PC-3 (cell line): ENCODE measurements at regions not wholly inside any gene's neighbourhood (a gene's known extent, or its start where the extent isn't known, plus 50 kb on each side); places are given as distances from the start of the nearest gene placed in this dataset.

Source experiments
- ATAC-seq: fragments of 200-7000 bp; cut with Tn5 transposase; 2 replicates; pipeline ENCODE4 v1.9.1; 2020; ENCODE audit warnings: mild to moderate bottlenecking, moderate library complexity
- BruUV-seq: library from RNA; stranded (reverse); fragments of 400-500 nt; replicated peaks from 2 replicates; lab custom pipeline; 2021; lab: Mats Ljungman, UMichigan
- CTCF ChIA-PET: fragments of 300-600 bp; sonication (Branson Sonifier 250); formaldehyde crosslinking; loops from one replicate; lab custom pipeline; 2022; ENCODE audit warnings: antibody characterized with exemption; lab: Charles Lee
- POLR2A ChIA-PET: fragments of 300-600 bp; sonication (Branson Sonifier 250); formaldehyde crosslinking; loops from one replicate; lab custom pipeline; 2022; ENCODE audit warnings: antibody characterized with exemption; ENCODE audit not compliant: unreplicated experiment; lab: Charles Lee
- DNase-seq: peaks from one replicate; pipeline ENCODE4 v3.0.0-alpha.2; 2015
- H2AFZ ChIP-seq: fragments of 300-600 bp; sonication (generic); 2 replicates; pipeline ENCODE4 v1.6.0; 2016; ENCODE audit warnings: antibody characterized with exemption, low read length
- H3F3A ChIP-seq: fragments of 300-600 bp; sonication (generic); one replicate; pipeline ENCODE4 v1.6.0; 2017; ENCODE audit warnings: antibody characterized with exemption, low read length, control low read depth, mild to moderate bottlenecking; ENCODE audit not compliant: unreplicated experiment
- H3K27ac ChIP-seq: fragments of 300-600 bp; sonication (generic); 2 replicates; pipeline ENCODE4 v1.5.1; 2016; ENCODE audit warnings: mild to moderate bottlenecking, low read length
- H3K27me3 ChIP-seq: fragments of 300-600 bp; sonication (generic); 2 replicates; pipeline ENCODE4 v1.6.1; 2016; ENCODE audit warnings: low read length, mixed read lengths
- H3K36me3 ChIP-seq: fragments of 300-600 bp; sonication (generic); 2 replicates; pipeline ENCODE4 v1.6.1; 2016; ENCODE audit warnings: low read depth, mixed run types, low read length, mixed read lengths
- H3K4me1 ChIP-seq: fragments of 300-600 bp; sonication (generic); 2 replicates; pipeline ENCODE4 v1.5.1; 2016; ENCODE audit warnings: low read length; ENCODE audit not compliant: insufficient read depth
- H3K4me2 ChIP-seq: fragments of 300-600 bp; sonication (generic); 2 replicates; pipeline ENCODE4 v1.6.0; 2016; ENCODE audit warnings: low read length
- H3K4me3 ChIP-seq: fragments of 300-600 bp; sonication (generic); 2 replicates; pipeline ENCODE4 v1.5.1; 2016; ENCODE audit warnings: mild to moderate bottlenecking, low read length, mixed read lengths
- H3K79me2 ChIP-seq: fragments of 300-600 bp; sonication (generic); 2 replicates; pipeline ENCODE4 v1.6.1; 2017; ENCODE audit warnings: low read length, mixed read lengths
- H3K9ac ChIP-seq: fragments of 300-600 bp; sonication (generic); 2 replicates; pipeline ENCODE4 v1.6.0; 2016; ENCODE audit warnings: mild to moderate bottlenecking, low read length
- H3K9me2 ChIP-seq: fragments of 300-600 bp; sonication (generic); replicated peaks from 2 replicates; pipeline ENCODE4 v1.6.1; 2016; ENCODE audit warnings: mixed run types, low read length, mixed read lengths
- H3K9me3 ChIP-seq: fragments of 300-600 bp; sonication (generic); 2 replicates; pipeline ENCODE4 v1.6.1; 2016; ENCODE audit warnings: low read length, mixed read lengths
- H4K20me1 ChIP-seq: fragments of 300-600 bp; sonication (generic); 2 replicates; pipeline ENCODE4 v1.6.1; 2016; ENCODE audit warnings: low read length, mixed read lengths
- EZH2 ChIP-seq: fragments of 300-600 bp; sonication (generic); IDR thresholded peaks from one replicate; pipeline ENCODE4 v1.6.1; 2017; ENCODE audit warnings: antibody characterized with exemption, mild to moderate bottlenecking, low read length; ENCODE audit not compliant: unreplicated experiment
- EZH2phosphoT487 ChIP-seq: fragments of 300-600 bp; sonication (generic); IDR thresholded peaks from 2 replicates; pipeline ENCODE4 v1.6.1; 2018; ENCODE audit warnings: mild to moderate bottlenecking, antibody characterized with exemption, low read length, borderline replicate concordance
- intact Hi-C: fragments of 100-400 bp; cut with micrococcal nuclease; formaldehyde crosslinking; loops from 2 replicates; pipeline ENCODE4 v1.9.0; 2023
- TF ChIP-seq, protein P1 (sequence below): fragments of 300-600 bp; sonication (generic); conservative IDR thresholded peaks from 2 replicates; pipeline ENCODE4 v1.5.1; 2017; ENCODE audit warnings: antibody characterized with exemption, low read depth, mild to moderate bottlenecking, low read length

DNA sequence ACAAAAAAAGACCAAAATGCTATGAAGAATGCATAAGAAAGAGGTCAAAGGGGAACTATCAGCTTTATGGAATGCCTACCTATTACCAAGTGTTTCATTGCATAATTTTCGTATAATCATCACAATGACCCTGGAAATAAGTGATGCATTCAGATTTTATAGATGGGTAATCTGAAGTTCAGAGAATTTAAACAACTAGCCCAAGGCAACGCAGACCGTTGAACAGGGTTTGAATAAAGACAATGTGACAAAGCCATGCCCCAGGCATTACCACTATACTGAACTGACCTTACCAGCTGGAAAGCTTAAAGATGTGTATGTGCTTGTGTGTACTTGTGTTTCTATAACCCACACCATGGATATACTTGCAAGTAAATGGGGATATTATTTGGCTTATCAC, 827.6 kb upstream of the ADGRL2 start:
- Histone ChIP-seq H3K27ac (no peak overlapping the region), H3K79me2 (no peaks in the 10 kb centered on the region), H3K36me3 (no peaks in the 10 kb centered on the region), H3K4me1 (no peaks in the 10 kb centered on the region), H3K4me3 (no peak overlapping the region), H3K27me3 (no peaks in the 10 kb centered on the region), H3K9me2 (no peaks in the 10 kb centered on the region), H3K9ac (no peak overlapping the region), H4K20me1 (no peaks in the 10 kb centered on the region), H3K4me2 (no peak overlapping the region), H3K9me3 (no peaks in the 10 kb centered on the region), H3F3A (no peaks in the 10 kb centered on the region), H2AFZ (no peak overlapping the region)
- no peak for TF ChIP-seq EZH2phosphoT487
- TF ChIP-seq, protein P1, sequence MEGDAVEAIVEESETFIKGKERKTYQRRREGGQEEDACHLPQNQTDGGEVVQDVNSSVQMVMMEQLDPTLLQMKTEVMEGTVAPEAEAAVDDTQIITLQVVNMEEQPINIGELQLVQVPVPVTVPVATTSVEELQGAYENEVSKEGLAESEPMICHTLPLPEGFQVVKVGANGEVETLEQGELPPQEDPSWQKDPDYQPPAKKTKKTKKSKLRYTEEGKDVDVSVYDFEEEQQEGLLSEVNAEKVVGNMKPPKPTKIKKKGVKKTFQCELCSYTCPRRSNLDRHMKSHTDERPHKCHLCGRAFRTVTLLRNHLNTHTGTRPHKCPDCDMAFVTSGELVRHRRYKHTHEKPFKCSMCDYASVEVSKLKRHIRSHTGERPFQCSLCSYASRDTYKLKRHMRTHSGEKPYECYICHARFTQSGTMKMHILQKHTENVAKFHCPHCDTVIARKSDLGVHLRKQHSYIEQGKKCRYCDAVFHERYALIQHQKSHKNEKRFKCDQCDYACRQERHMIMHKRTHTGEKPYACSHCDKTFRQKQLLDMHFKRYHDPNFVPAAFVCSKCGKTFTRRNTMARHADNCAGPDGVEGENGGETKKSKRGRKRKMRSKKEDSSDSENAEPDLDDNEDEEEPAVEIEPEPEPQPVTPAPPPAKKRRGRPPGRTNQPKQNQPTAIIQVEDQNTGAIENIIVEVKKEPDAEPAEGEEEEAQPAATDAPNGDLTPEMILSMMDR: no peak
- TF ChIP-seq EZH2: no peak
- ATAC-seq: no peak
- intact Hi-C loops: no loop called here
- DNase-seq: no peak
- ChIA-PET POLR2A (no interaction called here), CTCF (no interaction called here)
- BruUV-seq: no TSS peak

GRCh38 chr1:80966266-80966665, 834.5 kb upstream of the ADGRL2 start:
- Histone ChIP-seq H3K27ac (no peak overlapping the region), H3K9me2 (no peaks in the 10 kb centered on the region), H2AFZ (no peak overlapping the region), H3K4me3 (no peak overlapping the region), H3K27me3 (no peaks in the 10 kb centered on the region), H3K9ac (no peak overlapping the region), H3K4me2 (no peak overlapping the region), H3K9me3 (no peaks in the 10 kb centered on the region), H3K36me3 (no peaks in the 10 kb centered on the region), H3F3A (no peaks in the 10 kb centered on the region), H3K79me2 (no peaks in the 10 kb centered on the region), H3K4me1 (no peaks in the 10 kb centered on the region), H4K20me1 (no peaks in the 10 kb centered on the region)
- POLR2A ChIA-PET: no interaction called here
- DNase-seq (no peak), ATAC-seq (peak; percentile 49)
- TF ChIP-seq, protein P1: no peak
- no peak for TF ChIP-seq EZH2phosphoT487
- no TSS peak for BruUV-seq
- CTCF ChIA-PET: no interaction called here
- intact Hi-C loops: no loop called here

GRCh38 chr1:80962564-80962963, 838.2 kb upstream of the ADGRL2 start:
- H3K4me2 ChIP-seq: no peak overlapping the region
- H3K9me2 ChIP-seq: no peaks in the 10 kb centered on the region
- ATAC-seq: no peak
- H3F3A ChIP-seq: no peaks in the 10 kb centered on the region
- H3K4me1 ChIP-seq: no peaks in the 10 kb centered on the region
- CTCF ChIA-PET: no interaction called here
- no peak overlapping the region for H3K4me3 ChIP-seq
- H3K9me3 ChIP-seq: no peaks in the 10 kb centered on the region
- H4K20me1 ChIP-seq: no peaks in the 10 kb centered on the region
- no TSS peak for BruUV-seq
- H3K27me3 ChIP-seq: no peaks in the 10 kb centered on the region
- no peak for DNase-seq
- H3K27ac ChIP-seq: no peak overlapping the region
- intact Hi-C loops: no loop called here
- TF ChIP-seq EZH2phosphoT487 (no peak), EZH2 (no peak)
- TF ChIP-seq, protein P1: no peak
- no peak overlapping the region for H3K9ac ChIP-seq
- H2AFZ ChIP-seq: no peak overlapping the region
- POLR2A ChIA-PET: no interaction called here
- no peaks in the 10 kb centered on the region for H3K36me3 ChIP-seq
- H3K79me2 ChIP-seq: no peaks in the 10 kb centered on the region
